ENCODE measurements at regions not wholly inside any gene's neighbourhood (a gene's known extent, or its start where the extent isn't known, plus 50 kb on each side); places are given as distances from the start of the nearest gene placed in this dataset.
"Not testable (repeated sequence)": the region's sequence is repeated elsewhere in the genome, so short reads cannot be mapped to it uniquely, and the experiment has no call there.

- no peak for DNase-seq
Observed at GRCh38 chr6:167408235-167408869, 83.5 kb downstream of the TTLL2 start.

GRCh38 chr6:167409079-167409478, 84.2 kb downstream of the TTLL2 start:
- no peak for DNase-seq

GRCh38 chr6:167409694-167410093, 84.8 kb downstream of the TTLL2 start:
- DNase-seq: no peak

- no peak for DNase-seq
Observed at GRCh38 chr6:167410462-167410861, 85.6 kb downstream of the TTLL2 start.

- no peak for DNase-seq
Observed at GRCh38 chr6:167412506-167412905, 87.6 kb downstream of the TTLL2 start.

GRCh38 chr6:167415441-167415961, 90.6 kb downstream of the TTLL2 start:
- no peak for DNase-seq

- DNase-seq: no peak
Observed at GRCh38 chr6:167416676-167417430, 92.0 kb downstream of the TTLL2 start.

GRCh38 chr6:167420177-167420576, 95.3 kb downstream of the TTLL2 start:
- no peak for DNase-seq

- DNase-seq: no peak
Observed at GRCh38 chr6:167420858-167421766, 96.2 kb downstream of the TTLL2 start.

GRCh38 chr6:167421944-167422343, 97.1 kb downstream of the TTLL2 start:
- not testable (repeated sequence) for DNase-seq

GRCh38 chr6:167422934-167423333, 98.0 kb downstream of the TTLL2 start:
- no peak for DNase-seq

GRCh38 chr6:167424060-167424673, 99.3 kb downstream of the TTLL2 start:
- no peak for DNase-seq

GRCh38 chr6:167424700-167425099, 99.8 kb downstream of the TTLL2 start:
- no peak for DNase-seq

- no peak for DNase-seq
Observed at GRCh38 chr6:167426084-167426483, 101.2 kb downstream of the TTLL2 start.

GRCh38 chr6:167426651-167427050, 101.8 kb downstream of the TTLL2 start:
- no peak for DNase-seq

GRCh38 chr6:167428664-167429333, 103.9 kb downstream of the TTLL2 start:
- no peak for DNase-seq

GRCh38 chr6:167429353-167429752, 104.5 kb downstream of the TTLL2 start:
- DNase-seq: no peak

GRCh38 chr6:167435209-167435728, 110.4 kb downstream of the TTLL2 start:
- no peak for DNase-seq

GRCh38 chr6:167437888-167438484, 113.1 kb downstream of the TTLL2 start:
- DNase-seq: no peak

- no peak for DNase-seq
Observed at GRCh38 chr6:167441715-167442206, 116.9 kb downstream of the TTLL2 start.

- no peak for DNase-seq
Observed at GRCh38 chr6:167442245-167442644, 117.4 kb downstream of the TTLL2 start.
